ENCODE measurements at regions not wholly inside any gene's neighbourhood (a gene's known extent, or its start where the extent isn't known, plus 50 kb on each side); places are given as distances from the start of the nearest gene placed in this dataset.

DNA sequence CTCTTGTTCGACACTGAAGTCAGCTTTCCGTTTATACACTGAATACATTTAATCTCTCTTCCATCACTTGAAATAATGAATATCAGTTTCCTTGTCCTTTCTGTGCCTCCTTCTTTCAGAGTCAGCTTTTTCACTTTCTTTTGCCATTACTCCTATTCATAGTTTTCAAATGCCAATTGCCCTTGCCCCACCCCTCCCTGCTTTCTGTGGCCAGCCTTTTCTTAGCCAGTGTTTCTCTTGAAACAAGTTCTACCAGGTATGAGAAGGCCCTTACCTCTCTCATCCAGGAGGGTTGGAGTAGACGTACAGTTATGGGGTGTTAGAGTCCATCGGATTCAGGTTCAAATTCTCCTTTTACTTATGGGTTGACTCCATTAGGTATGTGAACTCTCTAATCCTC lies 574.7 kb upstream of the SEMA6A start:
- no peak for DNase-seq (ENCODE audit: extremely low spot score)
- POLR2A ChIA-PET: no interaction called here

DNA sequence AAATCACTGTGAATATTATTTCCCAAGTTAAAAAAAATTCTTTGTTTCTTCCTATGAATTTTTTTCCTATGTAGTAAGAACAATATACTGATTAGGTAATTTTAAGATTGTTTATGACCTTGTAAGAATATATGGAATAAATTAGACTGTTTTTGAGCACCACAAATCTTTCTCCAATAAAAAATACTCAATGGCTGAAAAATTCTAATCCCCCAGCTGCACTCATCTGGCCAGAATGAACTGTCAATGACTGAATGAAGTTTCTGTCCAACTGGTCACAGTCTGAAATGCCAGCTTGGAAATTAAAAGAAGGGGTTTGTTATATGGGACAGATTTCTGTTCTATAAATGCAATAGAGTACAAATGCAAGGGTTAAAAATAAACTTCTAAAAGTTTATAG lies 569.5 kb upstream of the SEMA6A start:
- ChIA-PET POLR2A (no interaction called here), CTCF (no interaction called here)
- TF ChIP-seq, protein P1, sequence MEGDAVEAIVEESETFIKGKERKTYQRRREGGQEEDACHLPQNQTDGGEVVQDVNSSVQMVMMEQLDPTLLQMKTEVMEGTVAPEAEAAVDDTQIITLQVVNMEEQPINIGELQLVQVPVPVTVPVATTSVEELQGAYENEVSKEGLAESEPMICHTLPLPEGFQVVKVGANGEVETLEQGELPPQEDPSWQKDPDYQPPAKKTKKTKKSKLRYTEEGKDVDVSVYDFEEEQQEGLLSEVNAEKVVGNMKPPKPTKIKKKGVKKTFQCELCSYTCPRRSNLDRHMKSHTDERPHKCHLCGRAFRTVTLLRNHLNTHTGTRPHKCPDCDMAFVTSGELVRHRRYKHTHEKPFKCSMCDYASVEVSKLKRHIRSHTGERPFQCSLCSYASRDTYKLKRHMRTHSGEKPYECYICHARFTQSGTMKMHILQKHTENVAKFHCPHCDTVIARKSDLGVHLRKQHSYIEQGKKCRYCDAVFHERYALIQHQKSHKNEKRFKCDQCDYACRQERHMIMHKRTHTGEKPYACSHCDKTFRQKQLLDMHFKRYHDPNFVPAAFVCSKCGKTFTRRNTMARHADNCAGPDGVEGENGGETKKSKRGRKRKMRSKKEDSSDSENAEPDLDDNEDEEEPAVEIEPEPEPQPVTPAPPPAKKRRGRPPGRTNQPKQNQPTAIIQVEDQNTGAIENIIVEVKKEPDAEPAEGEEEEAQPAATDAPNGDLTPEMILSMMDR (IDR thresholded peaks at IDR 0.05; ENCODE audit: control extremely low read depth, extremely low read depth, low read depth, missing control alignments): no peak

More for the DNA sequence above, 574.7 kb upstream of the SEMA6A start:
- CTCF ChIA-PET: no interaction called here
- TF ChIP-seq, protein P1 (IDR thresholded peaks at IDR 0.05; ENCODE audit: control extremely low read depth, extremely low read depth, low read depth, missing control alignments): no peak

DNA sequence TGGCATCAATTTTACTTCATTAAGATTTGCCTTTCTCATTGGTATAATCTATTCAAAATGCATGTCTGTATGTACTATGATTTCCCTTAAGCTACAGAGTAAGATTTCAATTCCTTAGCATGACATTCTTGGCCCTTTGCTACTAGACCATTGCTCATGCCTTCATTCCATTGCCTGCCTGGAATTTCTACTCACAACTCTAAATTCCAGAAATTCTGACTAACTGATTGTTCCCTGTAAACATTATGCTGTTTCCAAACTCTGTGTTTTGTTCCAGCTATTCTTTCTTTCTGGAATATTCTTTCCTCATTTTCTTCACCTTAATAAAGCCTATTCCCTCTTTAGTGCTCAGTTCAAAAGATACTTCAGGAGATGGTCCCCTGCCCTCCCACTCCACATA lies 568.8 kb upstream of the SEMA6A start:
- ChIA-PET POLR2A (no interaction called here), CTCF (no interaction called here)
- TF ChIP-seq, protein P1 (IDR thresholded peaks at IDR 0.05; ENCODE audit: control extremely low read depth, extremely low read depth, low read depth, missing control alignments): no peak
- DNase-seq (ENCODE audit: extremely low spot score): no peak

More for the DNA sequence above, 569.5 kb upstream of the SEMA6A start:
- no peak for DNase-seq (ENCODE audit: extremely low spot score)

DNA sequence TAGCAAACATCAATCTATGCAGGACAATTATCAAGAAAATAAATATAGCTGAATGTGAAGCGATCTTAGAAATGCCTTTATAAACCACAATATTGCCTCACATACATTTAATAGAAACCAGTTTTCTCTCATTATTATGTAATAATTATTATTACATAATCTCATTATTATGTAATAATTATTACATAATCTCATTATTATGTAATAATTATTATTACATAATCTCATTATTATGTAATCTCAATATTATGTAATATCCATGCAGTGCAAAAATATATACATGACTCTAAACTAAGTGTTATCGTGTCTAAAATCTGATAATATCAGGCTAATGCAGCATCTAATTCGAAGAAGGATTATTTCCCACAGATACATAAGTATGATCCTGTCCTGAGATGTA lies 563.9 kb upstream of the SEMA6A start:
- ChIA-PET CTCF (interaction anchor here (1.0 kb wide), 1 partner anchor 13 kb away, joined by 3 read pairs; no protein-coding TSS in a partner anchor), POLR2A (no interaction called here)
- no peak for DNase-seq (ENCODE audit: extremely low spot score)
- TF ChIP-seq, protein P1 (IDR thresholded peaks at IDR 0.05; ENCODE audit: control extremely low read depth, extremely low read depth, low read depth, missing control alignments): no peak

DNA sequence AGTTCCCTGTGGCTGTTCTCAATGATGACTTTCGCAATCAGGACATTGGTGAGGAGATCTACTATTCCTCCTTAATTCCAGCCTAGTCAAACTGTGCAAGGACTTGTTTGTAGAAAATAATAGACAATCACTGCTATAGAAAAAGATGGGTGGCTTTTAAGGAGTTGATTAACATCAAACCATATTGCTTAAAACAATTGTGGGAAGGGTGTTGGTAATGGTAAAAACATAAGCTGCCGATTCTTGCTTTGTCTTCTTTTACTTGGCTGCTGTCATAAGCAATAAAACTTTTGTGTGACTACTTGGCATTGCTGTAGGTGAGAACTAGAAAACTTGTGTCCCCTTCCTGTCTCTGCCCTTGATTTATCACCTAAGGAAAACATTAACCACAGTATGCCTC lies 561.2 kb upstream of the SEMA6A start:
- POLR2A ChIA-PET: no interaction called here
- CTCF ChIA-PET: no interaction called here
- TF ChIP-seq, protein P1 (IDR thresholded peaks at IDR 0.05; ENCODE audit: control extremely low read depth, extremely low read depth, low read depth, missing control alignments): no peak
- no peak for DNase-seq (ENCODE audit: extremely low spot score)

DNA sequence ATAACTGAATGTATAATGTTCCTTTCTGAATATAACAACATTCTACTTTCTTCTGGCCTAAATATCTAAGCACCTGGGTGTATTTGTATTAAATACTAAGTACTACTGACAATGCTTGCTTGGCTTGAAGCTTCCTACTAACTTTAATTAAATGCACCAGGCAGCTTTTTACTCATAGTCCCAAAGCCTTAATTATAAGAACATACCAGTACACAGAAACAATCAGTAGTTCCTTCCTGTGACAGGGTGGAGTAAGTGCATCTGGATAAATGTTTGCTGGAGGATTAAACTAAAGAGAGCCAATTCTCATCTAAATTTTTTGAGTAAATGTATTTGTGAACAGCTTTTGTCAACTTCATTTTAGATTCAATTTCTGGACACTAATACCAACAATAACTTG lies 558.6 kb upstream of the SEMA6A start:
- TF ChIP-seq, protein P1 (IDR thresholded peaks at IDR 0.05; ENCODE audit: control extremely low read depth, extremely low read depth, low read depth, missing control alignments): no peak
- POLR2A ChIA-PET: no interaction called here
- CTCF ChIA-PET: interaction anchor here (1.7 kb wide), 1 partner anchor 102 kb away, joined by 4 read pairs; no protein-coding TSS in a partner anchor
- DNase-seq (ENCODE audit: extremely low spot score): no peak

DNA sequence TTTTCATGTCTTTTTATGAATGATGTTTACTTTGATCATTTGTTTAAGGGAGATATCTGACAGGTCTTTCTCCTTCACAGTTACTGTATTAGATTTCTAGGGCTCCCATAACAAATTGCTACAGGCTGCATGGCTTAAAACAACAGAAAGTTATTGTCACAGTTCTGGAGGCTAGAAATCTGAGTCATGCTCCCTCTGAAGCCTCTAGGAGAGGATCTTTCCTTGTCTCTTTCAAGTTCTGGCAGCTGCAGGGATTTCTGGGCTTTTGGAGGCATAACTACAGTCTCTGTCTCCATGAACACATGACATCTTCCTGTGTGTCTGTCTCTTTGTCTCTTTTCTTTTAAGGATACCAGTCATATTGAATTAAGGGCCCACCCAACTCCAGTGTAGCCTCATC lies 557.3 kb upstream of the SEMA6A start:
- ChIA-PET POLR2A (no interaction called here), CTCF (no interaction called here)
- DNase-seq (ENCODE audit: extremely low spot score): no peak
- TF ChIP-seq, protein P1 (IDR thresholded peaks at IDR 0.05; ENCODE audit: control extremely low read depth, extremely low read depth, low read depth, missing control alignments): no peak
